ENCODE measurements at regions not wholly inside any gene's neighbourhood (a gene's known extent, or its start where the extent isn't known, plus 50 kb on each side); places are given as distances from the start of the nearest gene placed in this dataset.

DNA sequence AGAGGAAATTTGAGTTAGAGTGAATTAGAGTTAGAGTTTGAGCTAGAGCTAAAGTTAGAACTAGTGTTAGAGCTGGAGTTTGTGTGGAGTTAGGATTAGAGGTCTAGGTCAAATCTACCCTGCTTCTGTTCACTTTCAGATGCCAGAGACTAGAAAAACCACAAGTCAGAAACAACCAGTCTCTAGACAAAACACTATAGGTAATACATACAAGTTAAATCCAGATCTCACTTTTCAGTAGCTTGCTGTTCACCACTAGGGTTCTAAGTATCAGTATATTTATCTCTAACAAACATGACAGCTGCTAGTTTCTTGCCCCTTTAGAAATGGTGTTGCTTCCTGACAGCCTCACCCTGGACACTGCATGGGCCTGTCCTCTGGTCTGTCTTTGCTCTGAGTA lies 300.7 kb downstream of the ARAP2 start:
- TF ChIP-seq, protein P1, sequence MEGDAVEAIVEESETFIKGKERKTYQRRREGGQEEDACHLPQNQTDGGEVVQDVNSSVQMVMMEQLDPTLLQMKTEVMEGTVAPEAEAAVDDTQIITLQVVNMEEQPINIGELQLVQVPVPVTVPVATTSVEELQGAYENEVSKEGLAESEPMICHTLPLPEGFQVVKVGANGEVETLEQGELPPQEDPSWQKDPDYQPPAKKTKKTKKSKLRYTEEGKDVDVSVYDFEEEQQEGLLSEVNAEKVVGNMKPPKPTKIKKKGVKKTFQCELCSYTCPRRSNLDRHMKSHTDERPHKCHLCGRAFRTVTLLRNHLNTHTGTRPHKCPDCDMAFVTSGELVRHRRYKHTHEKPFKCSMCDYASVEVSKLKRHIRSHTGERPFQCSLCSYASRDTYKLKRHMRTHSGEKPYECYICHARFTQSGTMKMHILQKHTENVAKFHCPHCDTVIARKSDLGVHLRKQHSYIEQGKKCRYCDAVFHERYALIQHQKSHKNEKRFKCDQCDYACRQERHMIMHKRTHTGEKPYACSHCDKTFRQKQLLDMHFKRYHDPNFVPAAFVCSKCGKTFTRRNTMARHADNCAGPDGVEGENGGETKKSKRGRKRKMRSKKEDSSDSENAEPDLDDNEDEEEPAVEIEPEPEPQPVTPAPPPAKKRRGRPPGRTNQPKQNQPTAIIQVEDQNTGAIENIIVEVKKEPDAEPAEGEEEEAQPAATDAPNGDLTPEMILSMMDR (IDR thresholded peaks at IDR 0.05), result no peak
- no peak for TF ChIP-seq EZH2 (IDR thresholded peaks at IDR 0.05)

Data from neural progenitor cell (in vitro differentiated cells).